HG02763 (cell line): ENCODE measurements at regions not wholly inside any gene's neighbourhood (a gene's known extent, or its start where the extent isn't known, plus 50 kb on each side); places are given as distances from the start of the nearest gene placed in this dataset.
A peak's percentile ranks its signal among the peaks of the same experiment; 100 is the strongest.

Source experiments
- ATAC-seq: cut with Tn5 transposase; IDR thresholded peaks from one replicate; pipeline ENCODE4 v1.9.1; 2021; ENCODE audit warnings: mild to moderate bottlenecking, moderate library complexity; ENCODE audit not compliant: unreplicated experiment

DNA sequence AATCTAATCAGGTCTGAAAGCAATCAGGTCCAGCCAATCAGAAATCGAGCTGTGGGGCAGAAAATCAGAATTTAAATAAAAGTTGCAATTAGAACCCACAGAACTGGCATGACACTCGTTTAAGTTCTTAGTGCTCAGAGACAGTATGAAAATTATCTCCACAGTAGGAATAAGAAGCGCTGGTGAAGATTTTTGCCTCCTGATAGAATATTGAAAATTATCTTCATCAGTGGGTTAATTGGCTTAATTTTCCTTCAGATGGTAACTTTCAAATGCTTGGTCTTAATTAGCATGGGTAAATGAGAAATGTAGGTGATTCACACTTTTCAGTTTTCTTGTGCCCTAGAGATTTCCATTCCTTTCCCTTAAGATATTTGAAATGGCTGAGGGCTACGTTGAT, 109.1 kb upstream of the MDFIC2 start:
- ATAC-seq: no peak

DNA sequence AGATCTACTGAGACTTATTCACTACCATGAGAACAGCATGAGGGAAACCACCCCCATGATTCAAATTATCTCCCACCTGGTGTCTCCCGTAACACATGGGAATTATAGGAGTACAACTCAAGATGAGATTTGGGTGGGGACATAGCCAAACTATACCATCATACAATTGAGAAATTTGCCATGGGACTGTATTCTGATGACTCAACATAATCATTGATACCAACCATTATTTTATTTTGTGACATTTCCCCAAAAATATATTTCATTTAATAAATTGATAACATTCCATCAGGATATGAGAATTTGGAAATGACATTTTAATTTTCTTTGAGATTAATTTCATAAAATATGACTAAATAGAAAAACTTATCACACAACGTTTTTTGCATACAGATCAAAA, 96.6 kb upstream of the MDFIC2 start:
- ATAC-seq: no peak

DNA sequence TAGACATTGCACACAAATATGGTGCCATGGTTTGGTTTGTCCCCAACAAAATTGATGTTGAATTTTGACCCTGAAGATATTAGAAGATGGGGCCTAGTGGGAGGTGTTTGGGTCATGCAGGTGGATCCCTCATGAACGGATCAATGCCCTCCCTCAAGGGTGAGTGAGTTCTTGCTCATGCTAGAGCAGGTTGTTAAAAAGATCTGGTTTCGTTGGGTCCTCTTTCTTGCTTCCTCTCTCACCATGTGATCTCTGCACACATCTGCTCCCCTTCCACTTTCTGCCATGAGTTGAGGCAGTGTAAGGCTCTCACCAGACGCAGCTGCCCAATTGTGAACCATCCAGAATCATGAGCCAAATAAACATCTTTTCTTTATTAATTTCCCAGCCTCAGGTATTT, 87.8 kb upstream of the MDFIC2 start:
- peak; percentile 72 for ATAC-seq

DNA sequence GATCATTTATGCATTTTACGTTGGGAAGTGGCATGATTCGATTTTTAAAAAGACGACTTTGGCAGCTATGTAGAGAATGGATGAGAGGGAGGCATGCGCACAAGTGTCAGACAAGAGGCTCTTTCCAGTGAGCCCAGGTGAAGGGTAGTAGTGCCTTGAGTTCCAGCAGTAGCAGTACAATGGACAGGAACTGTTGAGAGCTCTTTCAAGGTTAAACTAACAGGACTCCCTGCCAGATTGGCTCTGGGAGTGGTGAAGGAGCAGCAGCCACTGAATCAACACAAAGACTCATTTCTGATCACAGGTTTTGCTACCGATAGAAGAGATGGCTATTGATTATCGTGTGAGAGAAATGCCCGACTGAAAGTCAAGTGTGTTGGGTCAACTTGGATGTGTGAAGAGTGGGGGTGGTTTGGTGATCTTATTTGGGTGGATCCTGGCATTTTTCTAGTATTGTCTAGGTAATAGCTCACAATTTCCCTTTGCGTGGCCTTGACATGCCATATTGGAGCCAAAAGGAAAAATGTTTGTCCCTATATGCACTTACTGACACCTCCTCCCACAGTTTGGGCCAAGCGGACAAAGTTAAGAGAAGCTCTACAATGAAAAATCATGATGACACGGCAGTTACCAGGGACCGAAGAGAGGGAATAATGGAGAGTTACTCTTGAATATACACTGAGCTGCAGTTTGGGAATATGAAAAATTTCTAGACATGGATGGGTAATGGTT, 81.6 kb upstream of the MDFIC2 start:
- no peak for ATAC-seq

GRCh38 chr3:70392227-70392626, 79.8 kb upstream of the MDFIC2 start:
- no peak for ATAC-seq

DNA sequence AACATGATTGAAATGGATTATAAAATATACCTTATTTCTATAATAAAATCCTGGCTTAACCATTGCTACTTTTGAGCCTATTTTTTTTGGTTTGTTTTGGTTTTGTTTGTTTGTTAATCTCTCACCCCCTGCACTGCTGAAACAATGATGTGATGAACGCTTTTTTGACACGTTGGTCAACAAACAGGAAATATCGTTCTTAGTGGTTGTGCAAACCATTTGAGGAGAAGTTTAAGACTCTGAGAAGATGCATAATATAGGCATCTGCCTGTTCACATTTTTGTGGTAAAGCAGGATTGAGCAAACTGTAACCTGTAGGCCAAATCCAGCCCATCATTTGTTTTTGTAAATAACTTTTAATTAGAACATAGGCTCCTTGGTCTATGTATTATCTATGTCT, 75.5 kb upstream of the MDFIC2 start:
- ATAC-seq: no peak

DNA sequence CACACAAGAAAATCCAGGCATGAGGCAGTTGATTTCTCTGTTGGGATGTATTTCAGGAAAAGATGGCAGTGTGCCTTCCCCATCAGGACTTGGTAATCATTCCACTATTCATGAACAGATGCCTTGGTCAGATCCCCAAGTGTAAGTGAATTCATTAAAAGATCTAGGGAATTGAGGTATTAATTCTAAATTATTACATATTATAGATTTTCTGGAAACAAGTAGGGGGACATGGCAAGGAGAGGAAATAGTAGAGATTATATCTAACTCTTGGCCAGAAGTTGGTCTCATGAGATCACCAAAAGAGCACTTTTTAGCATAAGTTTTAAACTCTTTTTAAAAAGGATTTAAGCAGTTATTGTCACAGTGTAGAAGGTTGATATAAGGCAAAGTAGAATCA, 74.4 kb upstream of the MDFIC2 start:
- no peak for ATAC-seq

- ATAC-seq: no peak
Measured at GRCh38 chr3:70386043-70386442, 73.6 kb upstream of the MDFIC2 start.

DNA sequence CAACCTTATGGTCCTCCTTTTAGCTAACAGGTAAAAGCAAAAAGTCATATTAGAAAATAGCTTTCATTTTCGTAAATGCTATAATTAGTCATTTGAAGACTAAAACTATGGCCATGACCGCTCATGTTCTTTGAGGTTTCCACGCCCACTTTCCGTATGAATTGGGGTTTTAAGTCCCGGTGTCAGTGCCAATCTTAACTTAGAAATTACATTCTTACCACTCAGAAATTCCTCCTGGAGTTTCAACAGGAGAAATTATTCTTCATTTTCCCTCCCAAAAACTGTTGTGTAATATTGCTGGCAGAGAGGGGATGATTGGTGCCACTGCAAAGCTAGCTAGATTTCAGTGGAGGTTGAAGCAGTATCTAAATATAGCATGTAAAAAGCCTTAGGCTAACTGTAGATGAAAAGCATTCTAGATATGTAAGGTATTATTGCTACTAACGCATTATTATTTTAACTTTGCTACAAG, 71.0 kb upstream of the MDFIC2 start:
- ATAC-seq: peak; percentile 98

DNA sequence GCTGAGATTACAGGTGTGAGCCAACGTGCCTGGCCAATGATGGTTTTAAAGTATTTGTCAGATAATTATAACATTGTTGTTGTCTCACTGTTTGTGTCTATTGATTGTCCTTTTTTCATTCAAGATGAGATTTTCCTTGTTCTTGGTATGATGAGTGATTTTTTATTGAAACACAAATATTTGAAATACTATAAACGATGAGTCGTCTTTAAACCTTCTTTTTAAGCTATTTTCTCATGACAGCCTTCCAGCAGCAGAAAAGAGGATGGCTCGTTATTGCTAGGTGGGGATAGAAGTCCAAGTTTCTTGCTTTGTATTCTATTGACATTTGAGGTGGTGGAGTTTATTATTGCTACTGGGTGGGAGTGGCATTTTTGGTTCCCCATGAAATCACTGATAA, 61.7 kb upstream of the MDFIC2 start:
- no peak for ATAC-seq
